ENCODE measurements at regions not wholly inside any gene's neighbourhood (a gene's known extent, or its start where the extent isn't known, plus 50 kb on each side); places are given as distances from the start of the nearest gene placed in this dataset.

DNA sequence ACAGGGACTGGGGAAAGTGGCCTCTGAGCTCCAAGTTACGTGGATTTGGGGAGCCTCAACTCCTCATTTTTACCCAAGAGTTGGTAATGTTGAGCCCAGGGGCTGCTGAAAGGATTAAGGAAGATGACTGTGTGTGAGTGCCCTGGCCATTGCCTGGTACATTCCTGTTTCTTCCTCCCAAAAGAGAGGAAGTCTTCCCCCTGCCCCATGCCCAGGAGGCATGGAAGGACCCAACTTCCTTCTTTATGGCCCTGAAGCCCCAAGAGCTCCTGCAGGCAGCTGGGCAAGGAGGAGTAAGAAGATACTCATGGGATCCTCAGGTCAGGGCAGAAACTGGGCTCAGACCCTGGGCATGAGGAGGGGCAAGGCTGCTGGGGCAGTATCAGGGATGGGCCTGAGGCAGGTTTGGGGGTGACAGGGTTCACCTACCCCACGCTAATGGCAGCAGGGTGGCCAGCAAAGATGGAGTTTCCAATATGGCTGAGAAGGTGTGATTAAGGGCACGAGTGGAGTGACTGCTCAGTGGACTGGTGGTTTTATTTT, 118.3 kb upstream of the MVB12B start:
- no peaks in the 10 kb centered on the region for H3K4me1 ChIP-seq (ENCODE audit: insufficient read depth, low read length)
- TF ChIP-seq, protein P1, sequence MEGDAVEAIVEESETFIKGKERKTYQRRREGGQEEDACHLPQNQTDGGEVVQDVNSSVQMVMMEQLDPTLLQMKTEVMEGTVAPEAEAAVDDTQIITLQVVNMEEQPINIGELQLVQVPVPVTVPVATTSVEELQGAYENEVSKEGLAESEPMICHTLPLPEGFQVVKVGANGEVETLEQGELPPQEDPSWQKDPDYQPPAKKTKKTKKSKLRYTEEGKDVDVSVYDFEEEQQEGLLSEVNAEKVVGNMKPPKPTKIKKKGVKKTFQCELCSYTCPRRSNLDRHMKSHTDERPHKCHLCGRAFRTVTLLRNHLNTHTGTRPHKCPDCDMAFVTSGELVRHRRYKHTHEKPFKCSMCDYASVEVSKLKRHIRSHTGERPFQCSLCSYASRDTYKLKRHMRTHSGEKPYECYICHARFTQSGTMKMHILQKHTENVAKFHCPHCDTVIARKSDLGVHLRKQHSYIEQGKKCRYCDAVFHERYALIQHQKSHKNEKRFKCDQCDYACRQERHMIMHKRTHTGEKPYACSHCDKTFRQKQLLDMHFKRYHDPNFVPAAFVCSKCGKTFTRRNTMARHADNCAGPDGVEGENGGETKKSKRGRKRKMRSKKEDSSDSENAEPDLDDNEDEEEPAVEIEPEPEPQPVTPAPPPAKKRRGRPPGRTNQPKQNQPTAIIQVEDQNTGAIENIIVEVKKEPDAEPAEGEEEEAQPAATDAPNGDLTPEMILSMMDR (IDR thresholded peaks at IDR 0.05), result no peak
- peaks cover 24% of the 10 kb centered on the region for H3K27me3 Mint-ChIP-seq
- ATAC-seq (ENCODE audit: poor library complexity) (no peak), DNase-seq (no peak)
- no peak overlapping the region for H3K4me3 ChIP-seq (ENCODE audit: low read length)
- H3K27ac Mint-ChIP-seq, result no peak overlapping the region
- ChIA-PET CTCF (no interaction called here), POLR2A (no interaction called here)
- H3K36me3 Mint-ChIP-seq (ENCODE audit: low read depth), result no peaks in the 10 kb centered on the region
- H3K4me3 Mint-ChIP-seq, result no peak overlapping the region
- intact Hi-C loops (cut with DNase I, micrococcal nuclease), result no loop called here
- peaks cover 3 to 10% of the 10 kb centered on the region in 2 experiments for H3K9me3 ChIP-seq (ENCODE audit: control insufficient read depth in 1 of 2, insufficient read depth in 1 of 2, low read length in 2 of 2)
- no peak overlapping the region for H3K27ac ChIP-seq (ENCODE audit: low read depth in 1 of 2, low read length in 2 of 2)
- H3K27me3 ChIP-seq (ENCODE audit: control insufficient read depth in 1 of 2, insufficient read depth in 2 of 2, low read length in 2 of 2), result peaks cover 22 to 24% of the 10 kb centered on the region in 2 experiments
- H3K4me1 Mint-ChIP-seq (ENCODE audit: low read depth), result no peaks in the 10 kb centered on the region
- H3K36me3 ChIP-seq (ENCODE audit: insufficient read depth, low read length), result no peaks in the 10 kb centered on the region
- H3K9me3 Mint-ChIP-seq, result no peaks in the 10 kb centered on the region

DNA sequence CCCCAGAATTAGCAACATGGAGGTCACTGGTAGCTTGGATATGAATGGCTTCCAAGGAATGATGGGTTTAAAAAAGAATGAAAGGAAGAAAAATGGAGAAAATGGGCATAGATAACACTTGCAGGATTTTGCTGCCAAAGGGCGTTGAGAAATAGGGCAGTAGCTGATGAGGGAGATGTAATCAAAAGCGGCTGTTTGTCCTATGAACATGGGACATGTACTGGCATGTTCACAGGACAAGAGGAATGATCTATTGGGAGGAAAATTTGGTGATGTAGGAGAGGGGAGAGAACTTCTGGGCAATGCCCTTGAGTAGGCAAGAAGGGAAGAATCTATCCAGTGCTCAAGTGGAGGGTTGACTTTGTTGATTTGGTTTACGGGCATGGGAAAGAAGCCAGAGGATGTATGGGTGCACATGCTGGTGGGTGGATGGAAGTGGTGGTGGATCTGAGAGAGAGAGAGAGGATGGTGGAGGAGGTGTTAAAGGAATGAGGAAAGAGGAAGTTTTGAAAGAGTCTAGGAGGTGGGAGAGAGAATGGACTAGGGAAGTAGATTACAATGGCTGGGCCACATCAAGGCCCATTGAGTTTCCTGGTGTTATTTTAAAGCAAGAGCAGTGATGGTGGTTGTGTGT, 115.1 kb upstream of the MVB12B start:
- H3K4me3 ChIP-seq (ENCODE audit: low read length), result no peak overlapping the region
- H3K4me1 Mint-ChIP-seq (ENCODE audit: low read depth), result no peaks in the 10 kb centered on the region
- no peaks in the 10 kb centered on the region for H3K4me1 ChIP-seq (ENCODE audit: insufficient read depth, low read length)
- ATAC-seq (ENCODE audit: poor library complexity) (no peak), DNase-seq (no peak)
- H3K27ac ChIP-seq (ENCODE audit: low read depth in 1 of 2, low read length in 2 of 2), result no peak overlapping the region
- peaks cover 12% of the 10 kb centered on the region in 2 experiments for H3K27me3 ChIP-seq (ENCODE audit: control insufficient read depth in 1 of 2, insufficient read depth in 2 of 2, low read length in 2 of 2)
- H3K27ac Mint-ChIP-seq, result no peak overlapping the region
- ChIA-PET CTCF (no interaction called here), POLR2A (no interaction called here)
- no peaks in the 10 kb centered on the region for H3K36me3 ChIP-seq (ENCODE audit: insufficient read depth, low read length)
- peaks cover 4% of the 10 kb centered on the region for H3K9me3 Mint-ChIP-seq
- no peaks in the 10 kb centered on the region for H3K36me3 Mint-ChIP-seq (ENCODE audit: low read depth)
- H3K27me3 Mint-ChIP-seq, result peaks cover 33% of the 10 kb centered on the region
- H3K9me3 ChIP-seq (ENCODE audit: control insufficient read depth in 1 of 2, insufficient read depth in 1 of 2, low read length in 2 of 2), result peaks cover 9 to 10% of the 10 kb centered on the region in 2 experiments
- no peak overlapping the region for H3K4me3 Mint-ChIP-seq
- TF ChIP-seq, protein P1 (IDR thresholded peaks at IDR 0.05), result no peak
- intact Hi-C loops (cut with DNase I, micrococcal nuclease), result no loop called here

DNA sequence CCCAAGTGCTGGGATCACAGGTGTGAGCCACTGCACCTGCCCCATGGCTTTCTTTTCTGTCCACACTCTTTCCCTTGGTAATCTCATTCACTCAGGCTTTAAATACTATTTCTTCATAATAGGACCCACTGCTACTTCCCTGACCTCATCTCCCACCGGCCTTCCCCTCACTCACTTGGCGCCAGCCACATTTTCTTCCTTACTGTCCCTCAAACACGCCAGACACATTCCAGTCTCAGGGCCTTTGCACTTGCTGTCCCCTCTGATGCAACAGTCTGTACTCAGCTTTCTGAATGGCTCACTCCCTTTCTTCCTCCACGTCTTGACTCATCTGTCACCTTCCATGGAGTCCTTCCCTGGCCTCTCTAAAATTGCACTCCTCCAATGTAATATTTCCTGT, 111.1 kb upstream of the MVB12B start:
- Mint-ChIP-seq H3K27me3 (peaks cover 45% of the 10 kb centered on the region), H3K36me3 (ENCODE audit: low read depth) (no peaks in the 10 kb centered on the region), H3K9me3 (peaks cover 4% of the 10 kb centered on the region), H3K27ac (no peak overlapping the region), H3K4me3 (no peak overlapping the region), H3K4me1 (ENCODE audit: low read depth) (no peaks in the 10 kb centered on the region)
- ChIA-PET CTCF (no interaction called here), POLR2A (no interaction called here)
- no peak overlapping the region for H3K4me3 ChIP-seq (ENCODE audit: low read length)
- DNase-seq (no peak), ATAC-seq (ENCODE audit: poor library complexity) (no peak)
- no peaks in the 10 kb centered on the region for H3K36me3 ChIP-seq (ENCODE audit: insufficient read depth, low read length)
- peaks cover 20 to 31% of the 10 kb centered on the region in 2 experiments for H3K27me3 ChIP-seq (ENCODE audit: control insufficient read depth in 1 of 2, insufficient read depth in 2 of 2, low read length in 2 of 2)
- H3K4me1 ChIP-seq (ENCODE audit: insufficient read depth, low read length), result no peaks in the 10 kb centered on the region
- intact Hi-C loops (cut with DNase I, micrococcal nuclease), result no loop called here
- no peak overlapping the region for H3K27ac ChIP-seq (ENCODE audit: low read depth in 1 of 2, low read length in 2 of 2)
- TF ChIP-seq, protein P1 (IDR thresholded peaks at IDR 0.05), result no peak
- peaks cover 9 to 10% of the 10 kb centered on the region in 2 experiments for H3K9me3 ChIP-seq (ENCODE audit: control insufficient read depth in 1 of 2, insufficient read depth in 1 of 2, low read length in 2 of 2)
